NCI-H82 (cell line): ENCODE measurements at regions not wholly inside any gene's neighbourhood (a gene's known extent, or its start where the extent isn't known, plus 50 kb on each side); places are given as distances from the start of the nearest gene placed in this dataset.

Experiments
- DNase-seq: peaks from one replicate; lab custom pipeline; 2025; lab: John Stamatoyannopoulos, UW

GRCh38 chr17:69605571-69605970, 191.1 kb downstream of the MAP2K6 start:
- DNase-seq: no peak

DNA sequence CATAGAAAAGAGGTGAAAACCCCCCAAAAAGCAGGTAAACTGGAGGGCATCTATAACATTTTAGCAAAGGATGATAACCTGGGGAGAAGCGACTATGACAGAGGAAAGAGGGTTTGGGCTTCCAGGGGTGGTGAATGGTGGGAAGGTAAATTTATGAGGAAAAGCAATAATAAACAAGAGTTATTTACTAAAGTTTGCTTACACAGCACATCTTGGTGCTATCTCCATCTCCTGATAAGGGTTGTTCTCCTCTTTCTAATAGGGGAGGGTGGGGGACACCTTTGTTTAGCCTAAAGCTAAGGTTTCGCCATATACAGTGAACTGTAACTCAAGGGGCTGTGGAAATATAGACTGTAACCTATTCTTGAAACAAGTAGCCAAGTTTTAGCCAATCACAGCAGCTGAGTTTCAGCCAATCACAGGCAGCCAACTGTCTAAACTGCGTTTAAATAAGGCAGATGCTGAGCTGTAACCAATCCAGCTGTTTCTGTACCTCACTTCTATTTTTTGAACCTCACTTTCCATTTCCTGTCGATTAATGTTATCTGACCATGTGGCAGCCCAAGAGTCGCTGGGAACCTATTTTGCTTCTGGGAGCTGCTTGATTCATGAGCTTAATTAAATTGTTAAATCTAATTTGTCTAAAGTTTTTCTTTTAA, 191.8 kb downstream of the MAP2K6 start:
- no peak for DNase-seq

- peak; percentile 90 for DNase-seq
These were observed 192.8 kb downstream of the MAP2K6 start for GRCh38 chr17:69607162-69607834.

GRCh38 chr17:69608141-69608540, 193.6 kb downstream of the MAP2K6 start:
- no peak for DNase-seq

DNA sequence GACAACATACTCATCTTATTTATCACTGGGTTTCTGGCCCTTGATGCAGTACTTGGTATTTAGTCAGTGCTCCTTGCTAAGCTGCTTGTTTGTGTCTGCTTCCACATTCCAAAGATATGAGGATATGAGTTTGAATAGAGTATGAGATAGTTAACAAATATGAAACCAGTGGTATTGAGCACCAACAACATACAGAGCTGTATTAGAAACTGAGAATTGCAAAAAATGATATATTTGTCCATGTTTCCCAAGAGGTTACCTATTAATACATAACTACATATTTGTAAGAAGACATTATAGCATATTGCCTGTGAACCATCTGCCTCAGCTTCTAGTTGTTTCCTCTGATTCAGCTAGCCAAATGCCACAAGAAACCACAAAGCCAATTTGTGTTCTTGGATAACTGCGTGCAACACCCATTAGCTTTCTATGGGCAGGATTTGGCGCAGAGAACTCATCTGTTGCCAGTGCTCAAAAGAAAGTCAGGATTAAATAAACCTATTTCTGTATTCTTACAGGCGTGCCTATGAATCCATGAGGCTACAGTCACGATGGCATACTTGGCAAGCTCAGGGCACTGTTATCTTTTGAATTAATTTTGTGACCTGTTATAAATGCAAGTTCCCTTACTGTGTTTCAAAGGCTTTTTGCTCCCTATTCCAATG, 194.4 kb downstream of the MAP2K6 start:
- DNase-seq: peak; percentile 86

DNA sequence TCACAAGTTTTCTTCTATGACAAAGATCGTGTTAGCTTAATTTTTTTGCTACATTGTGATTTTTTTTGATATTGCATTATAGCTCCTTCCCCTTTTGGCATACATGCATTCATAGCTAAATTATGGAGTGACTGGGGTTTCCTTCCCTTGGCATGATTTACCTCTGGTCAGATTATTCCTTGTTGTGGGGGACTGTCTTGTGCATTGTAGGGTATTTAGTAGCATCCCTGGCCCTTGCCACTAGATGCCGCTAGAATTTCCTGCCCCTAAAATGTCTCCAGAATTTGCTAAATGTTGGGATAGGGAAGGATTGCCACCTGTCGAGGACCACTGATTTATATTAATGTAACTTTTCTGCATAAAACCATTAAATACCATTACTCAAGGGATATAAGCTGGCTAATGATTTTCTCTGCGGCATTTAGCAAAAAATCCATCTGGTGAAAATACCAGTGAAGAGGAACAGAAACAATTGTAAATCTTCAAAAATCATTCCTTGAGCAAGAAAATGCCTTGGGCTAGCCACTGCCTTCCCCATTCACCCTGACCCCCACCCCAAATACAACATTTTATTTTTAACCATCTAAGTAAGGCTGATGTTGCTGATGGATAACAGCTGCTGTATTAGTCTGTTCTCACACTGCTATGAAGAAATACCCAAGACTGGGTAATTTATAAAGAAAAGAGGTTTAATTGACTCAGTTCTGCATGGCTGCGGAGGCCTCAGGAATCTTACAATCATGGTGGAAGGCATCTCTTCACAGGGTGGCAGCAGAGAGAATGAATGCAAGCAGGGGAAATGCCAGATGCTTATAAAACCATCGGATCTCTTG, 195.2 kb downstream of the MAP2K6 start:
- peak; percentile 70 for DNase-seq

- no peak for DNase-seq
These were observed 205.9 kb downstream of the MAP2K6 start for GRCh38 chr17:69620363-69620762.

GRCh38 chr17:69625474-69625873, 211.0 kb downstream of the MAP2K6 start:
- DNase-seq: no peak

DNA sequence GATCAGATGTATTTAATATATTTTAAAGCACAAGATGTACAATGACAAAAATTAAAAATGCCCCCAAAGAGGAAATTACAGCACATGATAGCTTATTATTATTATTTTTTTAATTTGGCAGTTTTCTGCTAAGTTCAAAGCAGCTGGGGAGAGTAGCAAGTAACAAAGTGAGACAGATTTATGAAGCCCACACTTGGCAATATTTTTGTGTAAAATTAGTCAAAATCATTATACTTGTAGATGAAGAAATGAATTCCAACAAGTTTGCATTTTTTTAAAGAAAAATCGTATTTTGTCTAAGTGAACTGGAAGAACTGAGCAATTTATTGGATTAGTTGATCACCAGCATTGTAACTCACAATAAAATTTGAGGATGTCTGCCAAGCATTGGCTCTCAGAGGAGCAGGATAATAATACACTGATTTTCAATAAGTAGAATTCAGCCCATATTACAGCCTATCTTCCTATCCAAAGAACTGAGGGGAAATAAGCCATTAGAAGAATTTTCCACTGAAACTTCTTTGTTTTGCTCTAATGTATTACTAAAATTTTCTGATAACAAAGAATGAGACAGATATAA, 215.6 kb downstream of the MAP2K6 start:
- no peak for DNase-seq

GRCh38 chr17:69634844-69635243, 220.3 kb downstream of the MAP2K6 start:
- no peak for DNase-seq

GRCh38 chr17:69637446-69638156, 223.1 kb downstream of the MAP2K6 start:
- DNase-seq: no peak

GRCh38 chr17:69639096-69639495, 224.6 kb downstream of the MAP2K6 start:
- DNase-seq: no peak

- DNase-seq: no peak
These were observed 225.6 kb downstream of the MAP2K6 start for GRCh38 chr17:69640073-69640472.

DNA sequence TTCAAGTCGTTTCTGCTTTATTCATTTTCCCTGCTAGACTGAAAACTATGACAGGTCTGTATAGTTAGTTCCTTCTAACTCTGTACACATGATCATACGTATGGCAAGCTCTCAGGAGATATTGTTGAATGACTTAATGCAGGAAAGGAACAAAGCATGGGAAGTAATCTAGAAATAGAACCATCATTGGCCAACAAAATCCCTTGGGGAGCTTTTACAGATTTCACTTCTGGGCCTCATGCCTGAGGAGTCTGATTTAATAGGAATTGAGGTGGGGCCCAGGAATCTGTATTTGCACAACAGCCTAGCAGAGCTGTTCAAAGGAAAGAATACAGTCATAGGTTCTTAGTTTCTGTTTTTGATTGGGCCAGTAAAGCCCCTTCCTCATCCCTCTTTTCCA, 229.2 kb downstream of the MAP2K6 start:
- DNase-seq: no peak

- DNase-seq: no peak
These were observed 232.2 kb downstream of the MAP2K6 start for GRCh38 chr17:69646729-69647128.

GRCh38 chr17:69650881-69651280, 236.4 kb downstream of the MAP2K6 start:
- no peak for DNase-seq

- no peak for DNase-seq
These were observed 237.4 kb downstream of the MAP2K6 start for GRCh38 chr17:69651921-69652320.

GRCh38 chr17:69654981-69655855, 240.7 kb downstream of the MAP2K6 start:
- no peak for DNase-seq

- DNase-seq: no peak
These were observed 241.4 kb downstream of the MAP2K6 start for GRCh38 chr17:69655902-69656301.

DNA sequence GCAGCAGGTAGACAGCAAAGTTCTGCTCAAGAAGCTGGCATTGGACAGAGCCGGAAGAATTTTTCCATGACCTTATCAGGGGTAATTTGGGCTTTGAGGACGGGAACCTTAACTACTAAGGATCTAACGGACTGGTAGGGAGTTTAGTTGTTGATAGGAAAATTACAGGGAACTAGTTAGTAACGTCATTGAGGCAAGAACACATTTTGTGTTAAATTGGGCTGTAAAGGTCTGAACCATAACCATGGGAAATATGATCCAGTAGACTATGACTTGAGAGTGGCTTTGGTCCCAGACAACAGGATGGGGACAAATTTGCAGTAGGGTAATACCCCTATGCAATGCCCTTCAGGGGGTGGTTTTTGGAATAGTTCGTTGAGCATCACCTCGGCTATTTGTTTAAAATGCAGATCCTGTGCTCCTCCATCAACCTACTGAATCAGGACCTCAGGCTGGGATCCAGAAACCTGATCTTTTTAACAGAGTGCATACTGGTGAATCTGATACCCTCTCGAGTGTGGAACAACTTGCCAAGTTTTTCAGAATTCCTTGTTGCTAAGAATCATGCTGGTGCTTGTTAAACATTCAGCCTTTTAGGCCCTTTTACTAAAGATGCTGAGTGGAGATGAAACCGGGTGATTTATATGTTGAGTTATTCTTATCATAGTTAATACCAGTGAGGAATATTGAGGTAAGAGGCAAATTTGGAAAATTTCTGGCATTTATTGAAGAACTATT, 255.1 kb downstream of the MAP2K6 start:
- no peak for DNase-seq
